SIG-M5 treated with dmso at 0.1 percent for 504 hours (cell line): ENCODE measurements at regions not wholly inside any gene's neighbourhood (a gene's known extent, or its start where the extent isn't known, plus 50 kb on each side); places are given as distances from the start of the nearest gene placed in this dataset.

ENCODE experiments used
- DNase-seq: peaks from one replicate; lab custom pipeline; 2025; ENCODE audit not compliant: unreplicated experiment; lab: John Stamatoyannopoulos, UW

GRCh38 chr18:39976771-39977170 lies 1978.3 kb upstream of the PIK3C3 start:
- DNase-seq, result no peak

- DNase-seq, result no peak
Observed at GRCh38 chr18:39972521-39972920, 1982.5 kb upstream of the PIK3C3 start.

- DNase-seq, result no peak
Observed at GRCh38 chr18:39969803-39970494, 1985.1 kb upstream of the PIK3C3 start.

- DNase-seq, result no peak
Observed at GRCh38 chr18:39966275-39966674, 1988.8 kb upstream of the PIK3C3 start.

GRCh38 chr18:39962546-39962945 lies 1992.5 kb upstream of the PIK3C3 start:
- no peak for DNase-seq

GRCh38 chr18:39960550-39960949 lies 1994.5 kb upstream of the PIK3C3 start:
- DNase-seq, result no peak

GRCh38 chr18:39959839-39960238 lies 1995.2 kb upstream of the PIK3C3 start:
- DNase-seq, result no peak

GRCh38 chr18:39958876-39959275 lies 1996.2 kb upstream of the PIK3C3 start:
- no peak for DNase-seq

- no peak for DNase-seq
Observed at GRCh38 chr18:39952816-39953215, 2002.2 kb upstream of the PIK3C3 start.

GRCh38 chr18:39951142-39951720 lies 2003.8 kb upstream of the PIK3C3 start:
- DNase-seq, result no peak

GRCh38 chr18:39946623-39947061 lies 2008.4 kb upstream of the PIK3C3 start:
- DNase-seq, result no peak

GRCh38 chr18:39945076-39945475 lies 2010.0 kb upstream of the PIK3C3 start:
- no peak for DNase-seq

GRCh38 chr18:39942702-39943101 lies 2012.3 kb upstream of the PIK3C3 start:
- no peak for DNase-seq

GRCh38 chr18:39938676-39939608 lies 2016.1 kb upstream of the PIK3C3 start:
- DNase-seq, result no peak

GRCh38 chr18:39935598-39935997 lies 2019.4 kb upstream of the PIK3C3 start:
- DNase-seq, result no peak

- no peak for DNase-seq
Observed at GRCh38 chr18:39918847-39919246, 2036.2 kb upstream of the PIK3C3 start.

GRCh38 chr18:39913672-39914366 lies 2041.2 kb upstream of the PIK3C3 start:
- DNase-seq, result no peak

- no peak for DNase-seq
Observed at GRCh38 chr18:39911716-39912115, 2043.3 kb upstream of the PIK3C3 start.

- no peak for DNase-seq
Observed at GRCh38 chr18:39909706-39910105, 2045.3 kb upstream of the PIK3C3 start.

- DNase-seq, result no peak
Observed at GRCh38 chr18:39886136-39886535, 2068.9 kb upstream of the PIK3C3 start.

- DNase-seq, result no peak
Observed at GRCh38 chr18:39872651-39873050, 2082.4 kb upstream of the PIK3C3 start.
